ENCODE measurements at regions not wholly inside any gene's neighbourhood (a gene's known extent, or its start where the extent isn't known, plus 50 kb on each side); places are given as distances from the start of the nearest gene placed in this dataset.
A peak's percentile ranks its signal among the peaks of the same experiment; 100 is the strongest.

GRCh38 chr13:50720861-50721671 lies 122.4 kb downstream of the DLEU7 start:
- H3K9me3 Mint-ChIP-seq = no peaks in the 10 kb centered on the region
- DNase-seq (no peak), ATAC-seq (replicated peaks) (no peak)
- H3K4me3 Mint-ChIP-seq = no peak overlapping the region
- no peaks in the 10 kb centered on the region for H3K27me3 Mint-ChIP-seq
- peaks cover 17 to 33% of the 10 kb centered on the region in 2 donors for H3K4me1 Mint-ChIP-seq
- H3K36me3 Mint-ChIP-seq = no peaks in the 10 kb centered on the region
- no peak overlapping the region for H3K27ac Mint-ChIP-seq

- Mint-ChIP-seq H3K36me3 (no peaks in the 10 kb centered on the region), H3K4me3 (no peak overlapping the region), H3K9me3 (no peaks in the 10 kb centered on the region), H3K4me1 (peaks cover 20 to 34% of the 10 kb centered on the region in 2 donors), H3K27me3 (no peaks in the 10 kb centered on the region), H3K27ac (no peak overlapping the region)
- ATAC-seq (replicated peaks) (no peak), DNase-seq (no peak)
Observed at GRCh38 chr13:50721672-50721992, 121.9 kb downstream of the DLEU7 start.

- Mint-ChIP-seq H3K27me3 (no peaks in the 10 kb centered on the region), H3K9me3 (no peaks in the 10 kb centered on the region), H3K4me3 (no peak overlapping the region), H3K4me1 (peaks cover 28 to 37% of the 10 kb centered on the region in 2 donors), H3K36me3 (no peaks in the 10 kb centered on the region), H3K27ac (no peak overlapping the region)
- DNase-seq = no peak
- no peak for ATAC-seq (replicated peaks)
Observed at GRCh38 chr13:50722440-50723125, 120.9 kb downstream of the DLEU7 start.

GRCh38 chr13:50724438-50724837 lies 119.1 kb downstream of the DLEU7 start:
- ATAC-seq (replicated peaks) (no peak), DNase-seq (no peak)
- Mint-ChIP-seq H3K27me3 (no peaks in the 10 kb centered on the region), H3K36me3 (no peaks in the 10 kb centered on the region), H3K9me3 (peaks cover 0 to 2% of the 10 kb centered on the region in 2 donors), H3K4me3 (no peak overlapping the region), H3K27ac (no peak overlapping the region), H3K4me1 (peaks cover 29 to 40% of the 10 kb centered on the region in 2 donors)

GRCh38 chr13:50724913-50725312 lies 118.6 kb downstream of the DLEU7 start:
- peaks cover 29 to 40% of the 10 kb centered on the region in 2 donors for H3K4me1 Mint-ChIP-seq
- H3K36me3 Mint-ChIP-seq = peaks cover under 1 to 2% of the 10 kb centered on the region in 2 donors
- DNase-seq (no peak), ATAC-seq (replicated peaks) (no peak)
- H3K4me3 Mint-ChIP-seq = no peak overlapping the region
- H3K27me3 Mint-ChIP-seq = no peaks in the 10 kb centered on the region
- H3K27ac Mint-ChIP-seq = no peak overlapping the region
- peaks cover 0 to 2% of the 10 kb centered on the region in 2 donors for H3K9me3 Mint-ChIP-seq

- Mint-ChIP-seq H3K36me3 (peaks cover 6 to 7% of the 10 kb centered on the region in 2 donors), H3K27ac (peak overlapping the region; percentile 54), H3K27me3 (no peaks in the 10 kb centered on the region), H3K4me1 (peaks cover 29 to 40% of the 10 kb centered on the region in 2 donors), H3K9me3 (peaks cover 0 to 4% of the 10 kb centered on the region in 2 donors), H3K4me3 (peak overlapping the region; percentile 56 to 72)
- peak; percentile 72 to 80 for ATAC-seq (replicated peaks)
- peak; percentile 8 for DNase-seq
Observed at GRCh38 chr13:50726164-50726563, 117.3 kb downstream of the DLEU7 start.

GRCh38 chr13:50729177-50729576 lies 114.3 kb downstream of the DLEU7 start:
- H3K9me3 Mint-ChIP-seq = peaks cover 0 to 4% of the 10 kb centered on the region in 2 donors
- no peak overlapping the region for H3K4me3 Mint-ChIP-seq
- DNase-seq (no peak), ATAC-seq (replicated peaks) (no peak)
- H3K4me1 Mint-ChIP-seq = peaks cover 29 to 46% of the 10 kb centered on the region in 2 donors
- no peaks in the 10 kb centered on the region for H3K27me3 Mint-ChIP-seq
- H3K27ac Mint-ChIP-seq = no peak overlapping the region
- peaks cover 6 to 8% of the 10 kb centered on the region in 2 donors for H3K36me3 Mint-ChIP-seq

GRCh38 chr13:50730496-50731351 lies 112.8 kb downstream of the DLEU7 start:
- no peak overlapping the region for H3K27ac Mint-ChIP-seq
- DNase-seq (no peak), ATAC-seq (replicated peaks) (no peak)
- no peak overlapping the region for H3K4me3 Mint-ChIP-seq
- no peaks in the 10 kb centered on the region for H3K27me3 Mint-ChIP-seq
- H3K4me1 Mint-ChIP-seq = peaks cover 18 to 31% of the 10 kb centered on the region in 2 donors
- peaks cover 6 to 8% of the 10 kb centered on the region in 2 donors for H3K36me3 Mint-ChIP-seq
- H3K9me3 Mint-ChIP-seq = peaks cover 0 to 4% of the 10 kb centered on the region in 2 donors

- no peaks in the 10 kb centered on the region for H3K27me3 Mint-ChIP-seq
- ATAC-seq (replicated peaks) (no peak), DNase-seq (no peak)
- H3K27ac Mint-ChIP-seq = peak overlapping the region; percentile 27
- H3K4me1 Mint-ChIP-seq = peaks cover 11 to 28% of the 10 kb centered on the region in 2 donors
- H3K9me3 Mint-ChIP-seq = peaks cover 0 to 4% of the 10 kb centered on the region in 2 donors
- no peak overlapping the region for H3K4me3 Mint-ChIP-seq
- peaks cover 6 to 8% of the 10 kb centered on the region in 2 donors for H3K36me3 Mint-ChIP-seq
Observed at GRCh38 chr13:50731400-50731799, 112.1 kb downstream of the DLEU7 start.

GRCh38 chr13:50732712-50733111 lies 110.8 kb downstream of the DLEU7 start:
- DNase-seq = no peak
- no peak for ATAC-seq (replicated peaks)
- peaks cover 0 to 20% of the 10 kb centered on the region in 2 donors for H3K4me1 Mint-ChIP-seq
- peaks cover 6 to 8% of the 10 kb centered on the region in 2 donors for H3K36me3 Mint-ChIP-seq
- H3K4me3 Mint-ChIP-seq = no peak overlapping the region
- H3K27me3 Mint-ChIP-seq = no peaks in the 10 kb centered on the region
- H3K27ac Mint-ChIP-seq = no peak overlapping the region
- peaks cover 0 to 4% of the 10 kb centered on the region in 2 donors for H3K9me3 Mint-ChIP-seq

- DNase-seq (no peak), ATAC-seq (replicated peaks) (no peak)
- Mint-ChIP-seq H3K9me3 (peaks cover 0 to 4% of the 10 kb centered on the region in 2 donors), H3K27ac (no peak overlapping the region), H3K4me3 (no peak overlapping the region), H3K4me1 (peaks cover 0 to 16% of the 10 kb centered on the region in 2 donors), H3K36me3 (peaks cover 6 to 8% of the 10 kb centered on the region in 2 donors), H3K27me3 (no peaks in the 10 kb centered on the region)
Observed at GRCh38 chr13:50733392-50733791, 110.1 kb downstream of the DLEU7 start.

- H3K4me1 Mint-ChIP-seq = peaks cover 0 to 24% of the 10 kb centered on the region in 2 donors
- peaks cover 2 to 6% of the 10 kb centered on the region in 2 donors for H3K36me3 Mint-ChIP-seq
- no peaks in the 10 kb centered on the region for H3K27me3 Mint-ChIP-seq
- H3K9me3 Mint-ChIP-seq = peaks cover 0 to under 1% of the 10 kb centered on the region in 2 donors
- ATAC-seq (replicated peaks) (no peak), DNase-seq (no peak)
- H3K27ac Mint-ChIP-seq = no peak overlapping the region
- H3K4me3 Mint-ChIP-seq = no peak overlapping the region
Observed at GRCh38 chr13:50735071-50735470, 108.4 kb downstream of the DLEU7 start.

GRCh38 chr13:50740052-50740741 lies 103.3 kb downstream of the DLEU7 start:
- Mint-ChIP-seq H3K4me1 (peaks cover 3 to 26% of the 10 kb centered on the region in 2 donors), H3K4me3 (no peak overlapping the region)
- no peak for ATAC-seq (replicated peaks)

More at GRCh38 chr13:50740052-50740741, 103.3 kb downstream of the DLEU7 start:
- Mint-ChIP-seq H3K27ac (no peak overlapping the region), H3K36me3 (peaks cover 0 to 1% of the 10 kb centered on the region in 2 donors), H3K27me3 (no peaks in the 10 kb centered on the region), H3K9me3 (peaks cover 2 to 4% of the 10 kb centered on the region in 2 donors)
- DNase-seq = no peak
